Keratinocyte (primary cell): ENCODE measurements at regions not wholly inside any gene's neighbourhood (a gene's known extent, or its start where the extent isn't known, plus 50 kb on each side); places are given as distances from the start of the nearest gene placed in this dataset.

Experiments
- DNase-seq: peaks from one replicate; pipeline ENCODE4 v3.0.0-alpha.2; 2011; ENCODE audit warnings: low read depth, missing footprints, low spot score
- FAIRE-seq: peaks from 2 replicates; lab custom pipeline; 2011; peaks lifted over from hg19 to GRCh38; lab: Jason Lieb, UNC
- H2AFZ ChIP-seq: 2 replicates; pipeline ENCODE4 v1.6.0; 2012; ENCODE audit warnings: low read length, control low read depth, inconsistent platforms; ENCODE audit not compliant: control insufficient read depth
- H3K27ac ChIP-seq: 2 replicates; pipeline ENCODE4 v1.5.1; 2011; ENCODE audit warnings: low read length; ENCODE audit not compliant: control insufficient read depth, insufficient read depth
- H3K27me3 ChIP-seq: 3 replicates; pipeline ENCODE4 v1.6.0; 2011; ENCODE audit warnings: low read length; ENCODE audit not compliant: control insufficient read depth, insufficient read depth; ENCODE audit errors: extremely low read depth
- H3K36me3 ChIP-seq, 2 experiments: 2 replicates in 1 of 2; 3 replicates in 1 of 2; pipeline ENCODE4 v1.5.1; 2011; ENCODE audit warnings: low read length in 2 of 2, mild to moderate bottlenecking in 1 of 2; ENCODE audit not compliant: control insufficient read depth in 2 of 2, insufficient read depth in 2 of 2; ENCODE audit errors: extremely low read depth in 1 of 2
- H3K4me1 ChIP-seq: 3 replicates; pipeline ENCODE4 v1.5.1; 2011; ENCODE audit warnings: low read length; ENCODE audit not compliant: control insufficient read depth, insufficient read depth; ENCODE audit errors: extremely low read depth
- H3K4me2 ChIP-seq: 3 replicates; pipeline ENCODE4 v1.6.0; 2011; ENCODE audit warnings: low read depth, low read length; ENCODE audit not compliant: control insufficient read depth, insufficient read depth; ENCODE audit errors: extremely low read depth
- H3K4me3 ChIP-seq, 3 experiments: fragments of 200-600 bp in 1 of 3; sonication (generic) in 1 of 3; 2 replicates in 2 of 3; 3 replicates in 1 of 3; pipeline ENCODE4 v1.5.1; 2011 to 2016; ENCODE audit warnings: low read length in 3 of 3, mild to moderate bottlenecking in 3 of 3, control low read depth in 2 of 3, inconsistent platforms in 1 of 3, low read depth in 1 of 3, mixed read lengths in 1 of 3, mixed run types in 1 of 3, moderate library complexity in 1 of 3; ENCODE audit not compliant: control insufficient read depth in 2 of 3, insufficient read depth in 2 of 3; ENCODE audit errors: extremely low read depth in 1 of 3
- H3K79me2 ChIP-seq: 2 replicates; pipeline ENCODE4 v1.6.0; 2012; ENCODE audit warnings: low read length; ENCODE audit not compliant: control insufficient read depth, insufficient read depth
- H3K9ac ChIP-seq: 3 replicates; pipeline ENCODE4 v1.6.0; 2011; ENCODE audit warnings: low read length; ENCODE audit not compliant: control insufficient read depth, insufficient read depth; ENCODE audit errors: extremely low read depth
- H3K9me1 ChIP-seq: 3 replicates; pipeline ENCODE4 v1.6.0; 2011; ENCODE audit warnings: low read length; ENCODE audit not compliant: control insufficient read depth, insufficient read depth; ENCODE audit errors: extremely low read depth
- H3K9me3 ChIP-seq: 2 replicates; pipeline ENCODE4 v1.5.1; 2012; ENCODE audit warnings: low read depth, low read length; ENCODE audit not compliant: control insufficient read depth
- H4K20me1 ChIP-seq: 3 replicates; pipeline ENCODE4 v1.6.0; 2011; ENCODE audit warnings: low read length; ENCODE audit not compliant: control insufficient read depth, insufficient read depth; ENCODE audit errors: extremely low read depth
- CTCF ChIP-seq, 3 experiments: IDR thresholded peaks in 1 of 3; conservative IDR thresholded peaks in 1 of 3; optimal IDR thresholded peaks in 1 of 3; 2 replicates in 2 of 3; 3 replicates in 1 of 3; pipeline versions ENCODE3 to v1.5.1; 2011; ENCODE audit warnings: low read length in 3 of 3, mild to moderate bottlenecking in 3 of 3, moderate library complexity in 2 of 3, control low read depth in 1 of 3, inconsistent platforms in 1 of 3; ENCODE audit not compliant: insufficient read depth in 2 of 3; ENCODE audit errors: extremely low read depth in 1 of 3
- EZH2 ChIP-seq: IDR thresholded peaks from one replicate; pipeline ENCODE4 v1.6.1; 2012; ENCODE audit warnings: inconsistent platforms, mild to moderate bottlenecking, low read length, moderate library complexity
- dilution Hi-C: fragments of 300-500 bp; cut with MboI; formaldehyde crosslinking; loops from one replicate; pipeline ENCODE4 v1.7.0; 2020; ENCODE audit warnings: low sequenced_read_pairs; ENCODE audit not compliant: extremely low pct_ligation_motif_present

- Histone ChIP-seq H3K27ac (no peak overlapping the region), H3K27me3 (no peaks in the 10 kb centered on the region), H3K36me3 (no peaks in the 10 kb centered on the region), H3K9ac (no peak overlapping the region), H3K79me2 (no peaks in the 10 kb centered on the region), H3K4me2 (no peak overlapping the region), H3K9me3 (no peaks in the 10 kb centered on the region), H2AFZ (no peak overlapping the region), H3K4me1 (peaks cover 12% of the 10 kb centered on the region), H3K9me1 (no peaks in the 10 kb centered on the region), H4K20me1 (no peaks in the 10 kb centered on the region), H3K4me3 (no peak overlapping the region)
- FAIRE-seq (no peak), DNase-seq (no peak)
- dilution Hi-C loops = no loop called here
- TF ChIP-seq CTCF (optimal IDR thresholded peaks at IDR 0.05 in 1 of 3, IDR thresholded peaks at IDR 0.05 in 1 of 3, conservative IDR thresholded peaks at IDR 0.05 in 1 of 3; ENCODE audit: extremely low read depth in 1 of 3, insufficient read depth in 2 of 3, low read length in 3 of 3) (no peak), EZH2 (no peak)
Measured at GRCh38 chr12:75589801-75590200, 78.4 kb upstream of the KRR1 start.

GRCh38 chr12:75587340-75588106, 76.1 kb upstream of the KRR1 start:
- no peaks in the 10 kb centered on the region for H3K36me3 ChIP-seq
- no peaks in the 10 kb centered on the region for H3K27me3 ChIP-seq
- no peak overlapping the region for H3K4me3 ChIP-seq
- FAIRE-seq = peak; percentile 29
- peaks cover 14% of the 10 kb centered on the region for H3K4me1 ChIP-seq
- H3K79me2 ChIP-seq = no peaks in the 10 kb centered on the region
- no peak for DNase-seq
- dilution Hi-C loops = no loop called here
- H3K9ac ChIP-seq = no peak overlapping the region
- H3K27ac ChIP-seq = no peak overlapping the region
- H3K9me1 ChIP-seq = no peaks in the 10 kb centered on the region
- no peak overlapping the region for H3K4me2 ChIP-seq
- H4K20me1 ChIP-seq = no peaks in the 10 kb centered on the region
- no peaks in the 10 kb centered on the region for H3K9me3 ChIP-seq
- no peak overlapping the region for H2AFZ ChIP-seq
- TF ChIP-seq EZH2 (no peak), CTCF (optimal IDR thresholded peaks at IDR 0.05 in 1 of 3, IDR thresholded peaks at IDR 0.05 in 1 of 3, conservative IDR thresholded peaks at IDR 0.05 in 1 of 3; ENCODE audit: extremely low read depth in 1 of 3, insufficient read depth in 2 of 3, low read length in 3 of 3) (no peak)
